Esophagus muscularis mucosa (tissue), 3 donors: ENCODE measurements at regions not wholly inside any gene's neighbourhood (a gene's known extent, or its start where the extent isn't known, plus 50 kb on each side); places are given as distances from the start of the nearest gene placed in this dataset.

Experiments
- POLR2A ChIP-seq: fragments of 450-650 bp; IDR thresholded peaks from one replicate; pipeline ENCODE4 v1.6.1; 2017; ENCODE audit warnings: antibody characterized with exemption, moderate library complexity, mild to moderate bottlenecking, low read depth
- POLR2AphosphoS5 ChIP-seq, 2 donors: sonication (generic); formaldehyde crosslinking; IDR thresholded peaks; one replicate each; pipeline ENCODE4 v1.6.1; 2017; ENCODE audit warnings: antibody characterized with exemption in 2 of 2
- TF ChIP-seq, protein P1 (sequence below), 3 experiments: fragments of 200-600 bp in 2 of 3; fragments of 450-650 bp in 1 of 3; sonication (generic) in 2 of 3; IDR thresholded peaks; one replicate each; pipeline ENCODE4 v1.5.1; 2017 to 2019; ENCODE audit warnings: antibody characterized with exemption in 3 of 3, mild to moderate bottlenecking in 2 of 3, moderate library complexity in 1 of 3

DNA sequence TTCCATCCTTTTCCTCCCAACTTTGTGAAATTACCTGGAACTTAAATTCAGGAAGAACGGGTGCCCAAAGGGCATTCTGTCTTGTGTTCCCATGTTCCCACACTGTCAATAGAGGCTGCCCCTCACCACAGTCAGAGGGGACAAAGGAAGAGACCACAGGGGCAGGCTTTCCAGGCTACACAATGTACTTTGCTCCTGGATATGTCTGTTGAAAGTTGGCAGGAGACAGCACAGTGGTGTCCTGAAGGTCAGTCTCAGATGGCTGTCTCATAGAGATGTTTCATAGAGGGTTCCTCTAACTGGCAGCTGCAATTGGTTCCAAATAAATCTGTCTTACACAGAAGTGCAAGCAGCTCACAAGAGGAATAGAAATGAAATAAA lies 107.8 kb upstream of the TGFBR2 start:
- TF ChIP-seq POLR2AphosphoS5 (IDR thresholded peaks at IDR 0.05) (no peak), POLR2A (no peak)
- TF ChIP-seq, protein P1, sequence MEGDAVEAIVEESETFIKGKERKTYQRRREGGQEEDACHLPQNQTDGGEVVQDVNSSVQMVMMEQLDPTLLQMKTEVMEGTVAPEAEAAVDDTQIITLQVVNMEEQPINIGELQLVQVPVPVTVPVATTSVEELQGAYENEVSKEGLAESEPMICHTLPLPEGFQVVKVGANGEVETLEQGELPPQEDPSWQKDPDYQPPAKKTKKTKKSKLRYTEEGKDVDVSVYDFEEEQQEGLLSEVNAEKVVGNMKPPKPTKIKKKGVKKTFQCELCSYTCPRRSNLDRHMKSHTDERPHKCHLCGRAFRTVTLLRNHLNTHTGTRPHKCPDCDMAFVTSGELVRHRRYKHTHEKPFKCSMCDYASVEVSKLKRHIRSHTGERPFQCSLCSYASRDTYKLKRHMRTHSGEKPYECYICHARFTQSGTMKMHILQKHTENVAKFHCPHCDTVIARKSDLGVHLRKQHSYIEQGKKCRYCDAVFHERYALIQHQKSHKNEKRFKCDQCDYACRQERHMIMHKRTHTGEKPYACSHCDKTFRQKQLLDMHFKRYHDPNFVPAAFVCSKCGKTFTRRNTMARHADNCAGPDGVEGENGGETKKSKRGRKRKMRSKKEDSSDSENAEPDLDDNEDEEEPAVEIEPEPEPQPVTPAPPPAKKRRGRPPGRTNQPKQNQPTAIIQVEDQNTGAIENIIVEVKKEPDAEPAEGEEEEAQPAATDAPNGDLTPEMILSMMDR (IDR thresholded peaks at IDR 0.05): no peak
